A549 (cell line): ENCODE measurements at regions not wholly inside any gene's neighbourhood (a gene's known extent, or its start where the extent isn't known, plus 50 kb on each side); places are given as distances from the start of the nearest gene placed in this dataset.
A peak's percentile ranks its signal among the peaks of the same experiment; 100 is the strongest.

Experiments used
- ATAC-seq, 2 experiments: fragments of 200-7000 bp in 1 of 2; fragments of >200 bp in 1 of 2; cut with Nextera tagmentation in 1 of 2; cut with Tn5 transposase in 1 of 2; 3 replicates each; pipeline versions ENCODE4 v1.8.0 to v1.9.1; 2018 to 2020; ENCODE audit warnings: mild to moderate bottlenecking in 1 of 2, moderate library complexity in 1 of 2
- CTCF ChIA-PET: fragments of 300-600 bp; sonication (Branson Sonifier 250); formaldehyde crosslinking; extraction: SDS; loops from one replicate; lab custom pipeline; 2021; ENCODE audit warnings: antibody characterized with exemption, inconsistent platforms; lab: Yijun Ruan, JAX
- POLR2A ChIA-PET: fragments of 350-600 bp; formaldehyde crosslinking; extraction: SDS; loops from one replicate; lab custom pipeline; 2021; ENCODE audit warnings: antibody characterized with exemption, inconsistent platforms; lab: Yijun Ruan, JAX
- DNase-seq, 2 experiments: peaks; one replicate each; pipeline versions ENCODE4 v3.0.0 to v3.0.0-alpha.2; 2011 to 2016; ENCODE audit warnings: low read depth in 1 of 2, low spot score in 1 of 2
- FAIRE-seq: peaks from 2 replicates; lab custom pipeline; 2011; peaks lifted over from hg19 to GRCh38; lab: Jason Lieb, UNC
- H3K27ac ChIP-seq, 2 experiments: fragments of >200 bp; sonication (Bioruptor Twin); formaldehyde crosslinking; 3 replicates each; pipeline ENCODE4 v1.5.1; 2016 to 2017
- H3K4me1 ChIP-seq: fragments of >200 bp; sonication (Bioruptor Twin); formaldehyde crosslinking; 3 replicates; pipeline ENCODE4 v1.6.1; 2016
- H3K4me2 ChIP-seq: fragments of >200 bp; sonication (Bioruptor Twin); formaldehyde crosslinking; 3 replicates; pipeline ENCODE4 v1.6.1; 2016
- H3K4me3 ChIP-seq: fragments of >200 bp; sonication (Bioruptor Twin); formaldehyde crosslinking; 3 replicates; pipeline ENCODE4 v1.5.1; 2016
- H3K9me3 ChIP-seq: fragments of >200 bp; sonication (Bioruptor Twin); formaldehyde crosslinking; 3 replicates; pipeline ENCODE4 v1.6.1; 2016
- BCL3 ChIP-seq: fragments of >200 bp; sonication (Bioruptor Twin); formaldehyde crosslinking; IDR thresholded peaks from 3 replicates; pipeline ENCODE4 v1.6.1; 2016
- CHD2 ChIP-seq: fragments of 150-350 bp; IDR thresholded peaks from 2 replicates; pipeline ENCODE4 v1.6.1; 2014; ENCODE audit warnings: low read length; ENCODE audit not compliant: partially characterized antibody
- EHF ChIP-seq: fragments of 250-450 bp; sonication (Bioruptor Pico); IDR thresholded peaks from 2 replicates; pipeline ENCODE4 v1.5.0; 2020; ENCODE audit warnings: mild to moderate bottlenecking
- ESRRA ChIP-seq: fragments of 150-350 bp; IDR thresholded peaks from 2 replicates; pipeline ENCODE4 v1.6.1; 2014; ENCODE audit warnings: mild to moderate bottlenecking, low read length, borderline replicate concordance
- GATA3 ChIP-seq: IDR thresholded peaks from 2 replicates; pipeline ENCODE4 v1.6.1; 2012; ENCODE audit warnings: borderline replicate concordance
- HDAC2 ChIP-seq: fragments of 200-600 bp; sonication (generic); IDR thresholded peaks from 2 replicates; pipeline ENCODE4 v1.6.1; 2016
- HEYL ChIP-seq: fragments of 250-450 bp; sonication (Bioruptor Pico); IDR thresholded peaks from 2 replicates; pipeline ENCODE4 v1.8.0; 2021; ENCODE audit warnings: mild to moderate bottlenecking, moderate library complexity
- HMGXB4 ChIP-seq: fragments of 250-450 bp; sonication (Bioruptor Pico); IDR thresholded peaks from 2 replicates; pipeline ENCODE4 v1.5.0; 2021; ENCODE audit warnings: mild to moderate bottlenecking, moderate library complexity, borderline replicate concordance
- HOXB5 ChIP-seq: fragments of 250-450 bp; sonication (Bioruptor Pico); IDR thresholded peaks from 2 replicates; pipeline ENCODE4 v1.5.0; 2020; ENCODE audit warnings: mild to moderate bottlenecking, moderate library complexity
- JUNB ChIP-seq: fragments of >200 bp; sonication (Bioruptor Twin); formaldehyde crosslinking; IDR thresholded peaks from 2 replicates; pipeline ENCODE4 v1.6.1; 2016
- MAFK ChIP-seq: fragments of 450-650 bp; IDR thresholded peaks from 2 replicates; pipeline ENCODE4 v1.6.1; 2014; ENCODE audit not compliant: partially characterized antibody
- MYC ChIP-seq: IDR thresholded peaks from 2 replicates; pipeline ENCODE4 v1.6.1; 2012; ENCODE audit warnings: mild to moderate bottlenecking, inconsistent platforms, low read length, improper control_type of control experiment, borderline replicate concordance
- NR3C1 ChIP-seq: fragments of >200 bp; sonication (Bioruptor Twin); formaldehyde crosslinking; IDR thresholded peaks from 3 replicates; pipeline ENCODE4 v1.6.1; 2017
- PBX3 ChIP-seq: IDR thresholded peaks from 2 replicates; pipeline ENCODE4 v1.6.1; 2012
- RARB ChIP-seq: fragments of 250-450 bp; sonication (Bioruptor Pico); IDR thresholded peaks from 2 replicates; pipeline ENCODE4 v1.8.0; 2021; ENCODE audit warnings: mild to moderate bottlenecking, moderate library complexity
- REST ChIP-seq: fragments of 200-600 bp; sonication (generic); IDR thresholded peaks from 2 replicates; pipeline ENCODE4 v1.6.1; 2016; ENCODE audit warnings: antibody characterized with exemption, mild to moderate bottlenecking, moderate library complexity
- RFX5 ChIP-seq: fragments of 450-650 bp; IDR thresholded peaks from 2 replicates; pipeline ENCODE4 v1.7.1; 2014; ENCODE audit warnings: antibody characterized with exemption, mild to moderate bottlenecking, moderate library complexity
- USF2 ChIP-seq: fragments of 450-650 bp; IDR thresholded peaks from 2 replicates; pipeline ENCODE4 v1.6.1; 2014; ENCODE audit warnings: antibody characterized with exemption
- ZNF302 ChIP-seq: fragments of 250-450 bp; sonication (Bioruptor Pico); IDR thresholded peaks from 2 replicates; pipeline ENCODE4 v1.9.0; 2021; ENCODE audit warnings: inconsistent platforms, mild to moderate bottlenecking, moderate library complexity
- WGBS: methylation state at CpG from one replicate; pipeline ENCODE4 v1.1.6; 2017; ENCODE audit errors: missing lambda C conversion rate; 5-methylcytosine and 5-hydroxymethylcytosine counted together

GRCh38 chr7:49418963-49419362, 354.5 kb upstream of the VWC2 start:
- Histone ChIP-seq H3K27ac (no peak overlapping the region), H3K9me3 (no peaks in the 10 kb centered on the region), H3K4me3 (no peak overlapping the region), H3K4me1 (no peaks in the 10 kb centered on the region), H3K4me2 (no peak overlapping the region)
- FAIRE-seq (no peak), ATAC-seq (no peak), DNase-seq (no peak)
- CTCF ChIA-PET = no interaction called here
- POLR2A ChIA-PET = no interaction called here
- 0% methylated on average over 3 of the region's 3 CpGs for WGBS
- TF ChIP-seq USF2 (no peak), EHF (CRISPR knock-in tag) (no peak), BCL3 (no peak), RFX5 (no peak), HEYL (no peak), HDAC2 (no peak), NR3C1 (no peak), PBX3 (no peak)

- ATAC-seq = no peak
- DNase-seq = no peak
- no peak overlapping the region for H3K27ac ChIP-seq
- TF ChIP-seq MYC (no peak), RFX5 (no peak), MAFK (peak; percentile 57)
- CTCF ChIA-PET = no interaction called here
- H3K4me3 ChIP-seq = no peak overlapping the region
- no peak overlapping the region for H3K4me2 ChIP-seq
- H3K4me1 ChIP-seq = no peaks in the 10 kb centered on the region
- no peaks in the 10 kb centered on the region for H3K9me3 ChIP-seq
- POLR2A ChIA-PET = no interaction called here
- no peak for FAIRE-seq
Observed at GRCh38 chr7:49422564-49422963, 350.9 kb upstream of the VWC2 start.

- DNase-seq = no peak
- no peak for TF ChIP-seq GATA3
- TF ChIP-seq HMGXB4 = no peak
- no peak for TF ChIP-seq RARB (CRISPR knock-in tag)
- TF ChIP-seq ZNF302 (CRISPR knock-in tag) = no peak
- TF ChIP-seq JUNB = no peak
- TF ChIP-seq ESRRA = no peak
- TF ChIP-seq REST = no peak
- TF ChIP-seq HOXB5 (CRISPR knock-in tag) = no peak
- TF ChIP-seq CHD2 = no peak
Observed at GRCh38 chr7:49424109-49424508, 349.3 kb upstream of the VWC2 start.

More at GRCh38 chr7:49424109-49424508, 349.3 kb upstream of the VWC2 start:
- CTCF ChIA-PET = no interaction called here
- FAIRE-seq = no peak
- Histone ChIP-seq H3K4me3 (no peak overlapping the region), H3K4me1 (no peaks in the 10 kb centered on the region), H3K4me2 (no peak overlapping the region), H3K27ac (no peak overlapping the region), H3K9me3 (no peaks in the 10 kb centered on the region)
- POLR2A ChIA-PET = no interaction called here
- no peak for ATAC-seq
